GM18519 (cell line): ENCODE measurements at regions not wholly inside any gene's neighbourhood (a gene's known extent, or its start where the extent isn't known, plus 50 kb on each side); places are given as distances from the start of the nearest gene placed in this dataset.
"Not testable (repeated sequence)": the region's sequence is repeated elsewhere in the genome, so short reads cannot be mapped to it uniquely, and the experiment has no call there.

Source experiments
- ATAC-seq: cut with Tn5 transposase; IDR thresholded peaks from one replicate; pipeline ENCODE4 v1.9.1; 2021; ENCODE audit warnings: mild to moderate bottlenecking, moderate library complexity; ENCODE audit not compliant: unreplicated experiment, low FRiP score

DNA sequence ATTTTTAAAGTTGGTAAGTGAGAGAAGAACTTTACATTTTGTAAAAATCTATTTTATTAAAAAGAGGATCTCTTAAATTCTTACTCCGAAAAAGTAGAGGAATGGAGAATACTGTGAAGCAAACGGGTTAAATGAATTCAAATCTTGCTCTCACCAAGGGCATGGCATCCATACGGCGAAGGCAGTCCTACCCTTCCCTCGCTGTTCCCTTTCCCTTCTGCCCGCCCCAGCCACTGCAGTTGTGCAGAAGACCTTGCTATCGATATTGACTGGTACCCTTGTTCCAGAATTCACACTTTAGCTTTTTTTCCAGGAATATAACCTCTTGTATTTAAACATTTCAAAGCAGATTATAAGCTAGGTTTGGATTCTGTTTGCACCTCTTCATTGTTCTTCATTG is 239.5 kb downstream of the ZPLD1 start:
- ATAC-seq, result no peak

DNA sequence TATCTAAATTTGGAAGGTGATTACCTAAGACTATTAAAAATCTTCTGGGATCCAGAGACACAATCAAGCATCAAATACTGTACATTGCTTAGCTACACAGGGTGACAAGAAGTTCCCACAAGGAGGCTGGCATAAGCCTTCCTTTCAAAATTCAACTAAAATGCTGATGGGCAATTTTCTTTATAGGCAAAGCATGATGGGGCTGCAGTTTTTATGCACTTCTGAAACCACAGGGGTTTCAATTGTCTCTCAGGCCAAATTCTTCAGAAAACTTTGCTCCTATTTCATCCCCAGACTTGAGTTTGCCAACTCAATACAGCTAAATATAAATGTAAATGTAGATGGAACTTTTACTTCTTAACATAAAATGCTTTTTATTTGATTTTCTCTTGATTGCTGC is 241.6 kb downstream of the ZPLD1 start:
- ATAC-seq, result no peak

DNA sequence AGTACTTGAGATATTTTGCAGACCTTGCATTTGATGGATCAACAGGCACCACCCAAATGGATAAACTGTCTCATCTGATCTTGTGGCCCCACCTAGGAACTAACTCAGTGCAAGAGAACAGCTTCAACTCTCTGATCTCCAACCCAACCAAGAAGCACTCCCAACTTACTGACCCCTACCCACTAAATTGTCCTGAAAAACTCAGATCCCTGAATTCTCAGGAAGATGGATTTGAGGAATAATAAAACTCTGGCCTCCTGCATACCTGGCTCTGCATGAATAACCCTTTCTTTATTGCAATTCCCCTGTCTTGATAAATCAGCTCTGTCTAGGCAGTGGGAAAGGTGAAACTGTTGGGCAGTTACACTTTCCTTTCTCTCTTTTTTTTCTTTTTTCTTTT is 247.9 kb downstream of the ZPLD1 start:
- no peak for ATAC-seq

DNA sequence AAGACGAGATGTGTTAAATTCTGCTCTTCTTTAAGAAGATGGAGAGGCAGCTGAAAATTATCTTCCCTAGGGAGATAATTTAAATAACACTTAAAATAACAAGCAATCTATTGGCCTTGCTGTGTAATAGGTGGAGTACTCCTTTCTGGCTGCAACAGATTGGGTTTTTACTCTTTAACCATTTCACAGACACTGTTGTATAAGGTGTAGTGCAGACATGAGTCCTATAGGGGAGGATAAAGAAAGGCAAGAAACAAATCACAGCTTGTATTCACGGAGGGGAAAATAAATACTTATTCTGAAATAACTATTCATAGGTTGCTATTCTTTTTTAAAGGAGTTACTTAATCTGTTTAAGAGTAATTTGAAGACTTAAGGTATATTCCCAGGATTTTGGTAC is 252.0 kb downstream of the ZPLD1 start:
- ATAC-seq, result no peak

DNA sequence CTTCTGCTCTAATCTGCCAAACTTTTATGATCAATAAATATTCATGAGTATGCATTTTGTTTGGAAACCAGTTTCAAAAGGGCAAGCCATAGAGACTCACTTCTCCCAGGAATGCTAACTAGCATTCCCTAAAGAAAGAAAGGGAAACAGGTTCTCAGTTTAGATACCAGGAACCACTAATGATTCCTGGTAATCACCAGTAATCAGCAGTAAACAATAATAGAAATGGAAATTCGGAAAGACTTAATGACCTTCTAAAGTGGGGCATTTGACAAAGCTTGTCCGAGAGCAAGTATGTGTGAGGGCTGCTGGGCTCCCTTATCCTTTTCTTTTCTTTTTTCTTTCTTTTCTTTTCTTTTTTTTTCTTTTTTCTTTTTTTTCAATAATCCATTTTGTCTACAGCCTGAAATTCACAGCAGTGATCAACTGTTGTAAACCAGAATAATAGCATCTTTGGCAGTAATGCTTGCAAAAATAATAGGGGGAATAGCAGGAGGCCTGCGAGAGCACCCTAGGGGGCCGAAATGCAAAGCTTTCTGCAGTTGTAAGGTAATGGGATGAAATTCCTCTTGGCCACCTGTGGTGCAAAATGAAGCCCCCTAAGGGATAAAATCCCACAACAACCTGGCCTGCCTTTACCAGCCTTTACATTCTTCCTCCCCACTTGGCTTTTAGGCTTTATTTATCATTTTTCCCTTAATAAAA is 253.2 kb downstream of the ZPLD1 start:
- ATAC-seq, result no peak

DNA sequence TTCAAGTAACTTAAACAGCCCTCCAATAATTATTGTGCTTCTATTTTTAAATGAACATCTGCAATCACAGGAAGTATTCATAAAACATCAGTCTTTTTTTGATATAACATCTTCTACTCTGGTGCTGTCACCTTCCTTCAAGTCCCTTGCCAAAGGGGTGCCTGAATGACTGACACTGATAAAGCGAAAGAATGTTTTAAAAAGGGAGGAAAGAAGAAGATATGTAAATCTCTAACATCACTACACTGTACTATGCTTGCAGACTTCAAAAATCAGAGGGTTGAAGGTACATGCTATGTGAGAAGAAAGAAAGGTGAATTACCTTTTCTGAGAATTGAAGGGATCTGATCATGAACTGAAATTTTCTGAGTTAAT is 253.7 kb downstream of the ZPLD1 start:
- no peak for ATAC-seq

DNA sequence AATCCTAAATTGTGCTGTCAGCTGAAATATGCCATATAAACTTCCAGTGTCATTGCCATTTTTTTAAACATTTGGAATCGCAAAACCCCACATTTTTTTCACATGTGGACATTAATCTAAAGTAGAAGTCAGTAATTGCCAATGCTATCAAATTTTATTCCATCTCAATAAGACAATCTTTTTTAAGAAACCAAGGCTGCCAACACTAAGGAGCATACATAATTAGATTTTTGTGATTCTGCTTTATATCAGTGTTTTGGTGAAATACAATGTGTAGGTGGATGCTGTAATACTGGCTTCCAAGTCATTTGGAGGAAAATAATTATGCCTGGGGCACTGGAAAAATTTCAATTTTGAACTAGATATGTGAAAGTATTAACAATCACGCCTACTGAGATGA is 256.7 kb downstream of the ZPLD1 start:
- ATAC-seq, result no peak

DNA sequence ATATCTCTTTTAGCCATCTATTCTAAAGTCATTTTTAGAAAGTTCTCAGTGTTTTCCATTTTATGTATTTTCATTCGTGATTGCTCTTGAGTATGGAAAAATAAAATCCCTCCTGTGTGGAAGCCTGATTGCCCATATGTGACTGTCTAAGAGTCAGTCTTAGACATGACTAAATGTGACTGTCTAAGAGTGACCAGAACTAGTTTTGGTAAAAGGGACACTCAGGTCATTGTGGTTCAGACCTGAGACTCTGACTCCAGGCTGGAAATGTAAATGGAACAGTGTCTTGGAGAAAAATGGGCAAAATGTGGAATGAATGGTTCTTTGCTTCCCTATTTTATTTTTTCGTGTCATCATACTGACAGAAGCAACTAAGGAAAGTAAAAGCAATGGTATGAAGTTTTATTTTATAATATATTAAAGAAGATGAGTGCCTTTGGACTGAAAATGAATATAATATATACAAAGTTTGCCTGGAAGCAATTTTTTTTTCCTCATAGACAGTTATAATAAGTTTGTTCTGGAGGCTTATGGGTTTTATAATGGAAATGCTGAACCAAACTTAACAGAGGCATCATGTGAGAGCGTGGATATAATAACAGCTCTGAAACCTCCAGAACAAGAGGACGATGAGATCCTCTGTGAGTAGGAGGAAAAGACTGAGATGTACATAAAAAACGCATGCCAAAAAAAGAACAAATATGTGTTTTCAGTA is 264.4 kb downstream of the ZPLD1 start:
- no peak for ATAC-seq

DNA sequence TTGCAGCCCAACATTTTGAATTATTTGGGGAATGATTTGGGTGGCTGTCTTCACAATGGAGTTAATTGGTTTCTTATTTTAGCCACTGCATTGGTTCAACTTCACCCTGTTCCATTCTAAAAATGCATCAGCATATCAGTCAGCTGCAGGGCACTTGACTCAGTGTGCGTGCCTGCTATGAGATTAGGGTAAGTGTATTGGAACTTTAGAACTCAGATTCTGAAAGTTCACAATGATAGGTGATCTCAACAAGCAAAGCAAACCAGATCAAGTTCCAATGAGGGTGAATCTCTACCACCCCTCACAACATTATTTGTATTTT is 265.0 kb downstream of the ZPLD1 start:
- ATAC-seq, result no peak

DNA sequence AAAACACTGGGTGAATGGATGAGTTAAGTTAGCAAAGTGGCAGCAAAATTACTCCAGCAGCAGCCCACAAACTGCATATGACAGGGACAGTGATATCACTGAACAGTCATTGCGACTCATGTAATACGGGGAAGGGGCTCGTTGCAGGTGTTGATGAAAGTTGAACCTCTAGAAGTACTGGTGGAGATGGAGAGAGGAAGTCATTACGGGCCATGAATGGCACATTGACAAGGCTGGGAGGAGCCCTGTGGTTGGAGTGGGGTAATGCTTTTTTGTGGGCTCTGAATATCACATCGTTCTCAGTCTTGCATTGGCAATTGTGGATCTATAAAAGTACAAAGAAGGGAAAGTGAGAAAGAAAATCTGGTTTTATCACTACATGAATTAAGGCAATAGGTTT is 278.1 kb downstream of the ZPLD1 start:
- no peak for ATAC-seq

DNA sequence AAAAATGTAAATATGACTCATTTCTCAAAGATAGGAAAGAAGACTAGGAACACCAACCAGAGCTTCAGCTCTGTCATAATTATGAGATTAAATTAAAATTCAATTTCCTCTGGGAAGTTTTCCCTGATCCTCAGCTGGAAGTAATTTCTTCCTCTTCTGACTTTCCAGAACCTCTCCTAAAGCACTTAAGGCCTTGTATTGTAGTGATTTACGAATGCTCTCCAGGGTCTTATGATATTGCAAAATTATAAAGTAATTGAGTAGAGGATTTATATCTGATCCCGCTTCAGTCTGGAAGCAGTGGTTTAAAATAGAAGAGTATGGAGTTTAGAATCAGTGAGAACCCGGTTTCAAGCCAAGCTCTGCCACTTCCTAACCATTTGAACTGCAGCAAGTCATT is 279.8 kb downstream of the ZPLD1 start:
- peak; percentile 8 for ATAC-seq

DNA sequence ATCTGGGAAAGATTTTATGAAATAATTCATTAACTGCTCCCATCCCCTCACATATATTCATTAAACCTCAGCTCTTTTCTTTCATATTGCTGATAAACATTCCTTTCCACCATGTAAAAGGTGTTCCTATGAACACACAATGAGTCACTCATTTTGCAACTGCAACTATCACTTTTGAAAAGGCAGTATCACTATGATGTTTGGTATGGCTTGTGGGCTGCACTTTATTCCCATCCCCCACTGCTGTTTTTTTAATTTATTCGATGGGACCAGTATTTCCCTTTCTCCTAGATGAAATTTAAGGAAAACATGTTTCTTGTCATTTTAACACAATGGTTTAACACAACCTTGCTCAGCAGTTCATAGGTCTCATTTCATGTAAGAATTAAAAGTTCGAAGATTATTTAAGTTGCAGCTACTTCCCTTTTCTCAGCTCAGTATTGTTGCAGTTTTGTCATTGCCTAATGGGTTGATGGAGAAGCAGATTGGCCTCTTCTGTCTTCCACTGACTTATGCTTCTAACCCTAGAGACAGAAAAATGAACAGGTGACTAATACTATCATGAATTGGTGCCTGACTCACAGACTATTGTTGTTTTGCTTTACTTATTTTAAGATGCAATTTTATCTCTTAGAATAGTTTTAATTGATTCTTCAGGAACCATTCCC is 280.3 kb downstream of the ZPLD1 start:
- peak; percentile 97 for ATAC-seq

DNA sequence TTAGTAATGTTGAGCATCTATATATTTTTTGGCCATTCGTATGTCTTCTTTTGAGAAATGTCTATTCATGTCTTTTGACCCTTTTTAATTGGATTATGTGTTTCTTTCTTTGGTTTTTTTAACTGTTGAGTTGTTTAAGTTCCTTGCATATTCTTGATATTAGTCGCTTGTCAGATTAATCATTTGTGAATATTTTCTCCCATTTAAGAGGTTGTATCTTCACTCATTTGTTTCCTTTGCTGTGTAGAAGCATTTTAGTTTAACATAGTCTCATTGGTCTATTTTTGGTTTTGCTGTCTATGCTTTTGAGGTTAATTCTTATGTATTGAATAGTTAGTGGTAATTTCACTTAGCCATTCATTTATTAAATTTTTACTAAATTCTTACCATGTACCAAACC is 283.8 kb downstream of the ZPLD1 start:
- ATAC-seq, result no peak

DNA sequence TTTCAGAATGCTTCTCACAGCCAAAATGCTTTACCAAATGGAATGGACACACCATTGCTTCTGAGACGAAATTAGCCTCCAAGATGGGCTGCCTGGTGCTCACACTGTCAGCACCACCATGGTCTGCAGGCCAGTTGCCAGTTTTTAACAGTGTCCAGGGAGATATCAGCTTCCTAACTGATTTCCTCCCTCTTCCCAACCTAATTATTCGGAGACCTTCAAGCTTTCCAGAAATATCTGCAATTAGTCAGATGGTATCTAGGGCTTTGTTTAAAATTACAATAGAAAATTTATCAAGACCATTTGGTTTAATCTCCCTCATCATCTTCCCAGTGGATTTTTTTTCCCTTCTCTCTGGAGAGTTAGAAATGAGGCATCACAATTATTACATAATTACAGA is 287.5 kb downstream of the ZPLD1 start:
- no peak for ATAC-seq

DNA sequence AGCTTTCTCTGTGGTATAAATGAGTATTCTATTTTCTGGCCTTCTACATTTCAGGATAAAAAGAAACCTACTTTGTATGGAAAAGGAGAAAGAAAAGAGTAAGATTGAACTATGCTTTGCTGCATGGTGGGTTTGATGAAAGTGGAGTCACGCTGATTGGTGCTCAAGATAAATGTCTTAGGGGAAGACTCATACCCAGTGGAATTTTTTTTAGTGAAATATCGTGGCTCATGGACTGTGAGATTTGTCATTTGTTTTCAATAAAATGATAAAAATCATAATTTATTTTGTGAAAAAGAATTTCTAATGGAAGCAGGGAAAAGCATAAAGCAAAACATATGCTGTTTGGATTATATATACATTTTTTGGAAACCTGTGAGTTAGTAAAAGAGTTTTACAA is 292.5 kb downstream of the ZPLD1 start:
- no peak for ATAC-seq

DNA sequence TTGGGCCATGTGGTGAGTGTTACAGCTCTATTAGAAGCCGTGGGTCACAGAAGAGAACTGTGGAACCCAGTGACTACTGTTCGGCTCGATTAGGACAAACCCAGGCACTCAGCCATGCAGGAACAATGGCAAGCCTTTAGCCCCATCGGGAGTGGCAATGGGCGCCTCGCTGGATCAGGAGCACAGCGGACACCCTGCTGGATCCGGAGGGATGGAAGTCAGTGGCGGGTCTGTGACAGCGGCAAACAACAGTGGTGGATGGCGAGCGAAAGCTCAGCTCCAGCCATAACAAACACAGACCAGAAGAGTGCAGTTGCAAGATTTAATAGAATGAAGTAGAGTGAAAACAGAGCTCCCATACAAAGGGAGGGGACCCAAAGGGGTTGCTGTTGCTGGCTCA is 297.8 kb downstream of the ZPLD1 start:
- not testable (repeated sequence) for ATAC-seq

DNA sequence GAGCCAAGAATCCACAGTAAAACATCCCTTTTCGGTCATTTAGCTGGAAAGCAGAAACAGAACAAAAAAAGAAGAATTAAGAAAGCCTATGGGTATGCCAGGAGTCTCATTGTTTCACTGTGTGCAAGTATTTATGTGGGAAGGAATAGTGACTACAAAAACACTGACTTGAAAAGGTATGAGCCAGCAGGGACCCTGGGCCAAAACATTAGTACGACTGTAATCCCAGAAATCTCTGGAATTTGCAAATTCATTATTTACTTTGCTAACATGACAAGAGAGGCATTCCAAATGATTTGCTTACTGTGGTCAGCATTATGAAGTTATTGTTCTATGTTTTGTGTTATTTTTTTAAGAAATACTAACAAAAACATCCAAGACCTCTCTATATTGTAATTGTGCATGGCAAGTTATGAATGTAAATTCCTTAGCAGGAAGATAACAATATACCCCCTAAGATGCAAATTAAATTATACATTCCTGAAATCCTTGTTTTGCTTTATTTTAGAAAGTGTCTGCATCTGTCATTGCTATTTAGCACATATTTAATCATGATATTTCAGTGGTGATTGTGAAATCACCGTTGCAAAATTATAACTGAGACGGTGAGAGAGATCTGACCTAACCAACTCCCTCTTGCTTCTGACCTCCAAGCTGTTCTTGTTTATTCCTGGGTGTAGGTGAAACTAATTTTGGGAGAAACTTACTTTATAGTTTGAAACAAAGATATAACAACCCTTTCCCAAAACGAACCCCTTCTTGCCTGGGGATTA is 299.2 kb downstream of the ZPLD1 start:
- no peak for ATAC-seq

DNA sequence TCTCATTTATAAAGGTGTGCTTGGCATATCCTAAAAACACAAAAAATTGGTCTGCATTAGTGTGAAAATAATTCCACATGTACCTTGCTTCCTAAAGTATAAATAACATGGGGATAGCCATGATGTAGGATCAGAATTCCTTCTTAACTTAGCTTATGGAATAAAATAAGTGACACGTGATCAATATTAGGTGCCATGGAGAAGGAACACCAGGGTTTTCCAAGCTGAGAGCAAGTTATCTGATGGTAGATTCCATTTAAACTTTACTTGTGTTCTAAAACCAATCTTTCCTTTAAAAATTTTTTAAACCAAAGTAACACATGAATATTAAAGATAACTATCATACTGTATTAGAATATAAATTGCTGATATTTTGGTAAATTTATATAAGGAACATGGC is 300.5 kb downstream of the ZPLD1 start:
- no peak for ATAC-seq

DNA sequence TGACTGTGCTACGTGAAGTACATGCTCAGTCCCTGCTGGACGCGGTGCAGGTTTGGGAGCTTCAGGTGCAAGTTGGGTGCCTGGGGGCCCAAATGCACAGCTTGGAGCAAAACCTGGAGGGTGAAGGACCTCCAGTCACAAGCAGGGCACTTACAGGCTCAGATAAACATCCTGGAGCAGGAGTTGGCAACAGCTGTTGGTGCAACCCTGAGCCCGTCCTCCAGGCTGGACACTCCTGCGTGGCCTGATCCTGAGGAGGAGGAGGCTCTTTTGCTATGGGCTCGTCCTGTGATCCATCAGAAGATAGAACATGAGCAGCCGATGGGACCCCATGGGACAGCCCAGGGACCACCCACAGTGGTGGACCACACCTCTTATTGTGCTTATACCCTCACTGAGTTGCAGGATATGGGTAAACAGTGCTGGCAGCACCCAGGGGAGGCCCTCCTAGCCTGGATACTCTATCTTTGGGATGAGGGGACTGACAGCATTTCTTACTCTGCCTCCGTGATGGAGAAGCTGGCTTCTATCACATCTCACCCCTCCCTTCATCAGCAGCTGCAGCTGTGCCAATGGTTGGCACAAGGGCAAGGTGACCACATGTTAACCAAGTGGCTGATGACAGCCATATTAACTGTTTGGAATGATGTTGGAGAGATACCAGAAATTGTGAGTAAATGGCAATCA is 301.6 kb downstream of the ZPLD1 start:
- no peak for ATAC-seq

DNA sequence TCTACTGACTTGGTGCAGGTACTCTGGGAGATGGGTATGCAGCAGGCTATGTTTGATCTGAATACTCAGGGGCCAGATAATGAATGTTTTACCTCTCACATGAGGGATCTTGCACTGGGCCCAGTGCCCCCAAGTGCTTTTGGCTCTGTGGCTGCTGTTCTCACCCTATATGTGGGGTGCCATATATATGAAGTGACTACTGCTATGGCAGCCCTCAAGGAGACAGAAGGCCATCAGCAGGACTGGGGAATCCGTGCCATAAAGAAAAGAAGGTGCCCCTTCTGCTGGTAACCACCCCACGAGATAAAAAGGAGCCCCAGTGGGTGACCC is 302.1 kb downstream of the ZPLD1 start:
- ATAC-seq, result no peak

DNA sequence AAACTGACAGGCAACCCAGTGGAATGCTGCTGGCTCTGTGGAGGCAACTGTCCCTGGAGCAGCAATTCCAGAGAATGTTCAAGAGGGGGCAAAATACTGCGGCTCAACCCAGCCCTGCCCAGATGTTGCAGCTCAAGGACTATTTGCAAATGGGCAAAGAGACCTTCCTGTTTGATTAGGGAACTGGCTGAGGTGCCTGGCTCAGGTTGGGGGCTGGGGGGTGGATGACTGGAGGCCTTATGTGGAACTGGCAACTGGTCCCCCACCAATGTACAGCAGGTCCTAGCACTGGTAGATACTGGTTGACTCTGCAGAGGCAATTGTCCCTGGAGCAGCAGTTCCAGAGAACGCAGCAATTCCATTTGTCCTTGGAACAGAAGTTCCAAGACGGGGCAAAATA is 302.5 kb downstream of the ZPLD1 start:
- no peak for ATAC-seq
